ENCODE measurements at regions not wholly inside any gene's neighbourhood (a gene's known extent, or its start where the extent isn't known, plus 50 kb on each side); places are given as distances from the start of the nearest gene placed in this dataset.

GRCh38 chr12:91240386-91241095 lies 57.9 kb upstream of the DCN start:
- TF ChIP-seq YY1 (IDR thresholded peaks at IDR 0.05; ENCODE audit: insufficient read depth, insufficient read length) (no peak), ZNF274 (IDR thresholded peaks at IDR 0.05; ENCODE audit: low read depth, low read length) (no peak), SUZ12 (IDR thresholded peaks at IDR 0.05; ENCODE audit: extremely low read depth, insufficient read depth, insufficient read length) (no peak)
